Right atrium auricular region (tissue), 2 donors: ENCODE measurements at regions not wholly inside any gene's neighbourhood (a gene's known extent, or its start where the extent isn't known, plus 50 kb on each side); places are given as distances from the start of the nearest gene placed in this dataset.

Source experiments
- DNase-seq: peaks from one replicate; pipeline ENCODE4 v3.0.0-alpha.2; 2019; ENCODE audit warnings: low spot score
- H3K27ac ChIP-seq, 2 donors: fragments of 200-600 bp; sonication (generic); 1 replicate in 1 of 2; 2 replicates in 1 of 2; pipeline ENCODE4 v1.5.1; 2016 to 2019
- H3K27me3 ChIP-seq, 2 donors: fragments of 200-600 bp; sonication (generic); one replicate each; pipeline versions ENCODE4 v1.5.1 to v1.6.0; 2017 to 2019
- H3K36me3 ChIP-seq: fragments of 200-600 bp; sonication (generic); one replicate; pipeline ENCODE4 v1.5.1; 2016
- H3K4me1 ChIP-seq, 2 donors: fragments of 200-600 bp; sonication (generic); one replicate each; pipeline versions ENCODE4 v1.5.1 to v1.6.0; 2017 to 2019
- H3K4me3 ChIP-seq, 2 donors: fragments of 200-600 bp; sonication (generic); 1 replicate in 1 of 2; 2 replicates in 1 of 2; pipeline ENCODE4 v1.5.1; 2017 to 2019; ENCODE audit warnings: mild to moderate bottlenecking in 1 of 2, moderate library complexity in 1 of 2
- H3K9me3 ChIP-seq, 2 donors: fragments of 200-600 bp; sonication (generic); one replicate each; pipeline ENCODE4 v1.5.1; 2019
- TF ChIP-seq, protein P1 (sequence below), 2 donors: fragments of 200-600 bp; sonication (generic); IDR thresholded peaks; one replicate each; pipeline ENCODE4 v1.5.1; 2019; ENCODE audit warnings: antibody characterized with exemption in 2 of 2

DNA sequence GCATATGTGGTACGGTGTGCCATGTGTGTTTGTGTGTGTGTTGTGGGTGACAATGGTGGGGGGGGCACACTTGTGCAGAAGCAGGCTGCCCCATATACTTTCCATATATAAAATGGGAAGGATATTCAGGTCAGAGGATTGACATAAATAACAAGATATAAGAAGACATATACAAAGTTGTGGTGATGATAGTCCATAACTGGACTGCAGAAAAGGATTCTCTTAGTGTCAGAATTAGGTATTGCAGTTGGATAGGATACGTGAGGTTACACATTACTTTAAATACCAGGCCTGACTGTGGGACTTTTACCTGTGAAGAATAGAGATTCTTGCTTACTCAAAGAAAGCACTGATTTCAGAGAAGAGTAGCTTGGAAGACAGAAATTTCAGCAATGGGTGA, 1260.3 kb downstream of the EPHA7 start:
- Histone ChIP-seq H3K9me3 (no peaks in the 10 kb centered on the region), H3K36me3 (no peaks in the 10 kb centered on the region), H3K4me1 (no peaks in the 10 kb centered on the region), H3K4me3 (no peak overlapping the region), H3K27me3 (no peaks in the 10 kb centered on the region), H3K27ac (no peak overlapping the region)
- TF ChIP-seq, protein P1, sequence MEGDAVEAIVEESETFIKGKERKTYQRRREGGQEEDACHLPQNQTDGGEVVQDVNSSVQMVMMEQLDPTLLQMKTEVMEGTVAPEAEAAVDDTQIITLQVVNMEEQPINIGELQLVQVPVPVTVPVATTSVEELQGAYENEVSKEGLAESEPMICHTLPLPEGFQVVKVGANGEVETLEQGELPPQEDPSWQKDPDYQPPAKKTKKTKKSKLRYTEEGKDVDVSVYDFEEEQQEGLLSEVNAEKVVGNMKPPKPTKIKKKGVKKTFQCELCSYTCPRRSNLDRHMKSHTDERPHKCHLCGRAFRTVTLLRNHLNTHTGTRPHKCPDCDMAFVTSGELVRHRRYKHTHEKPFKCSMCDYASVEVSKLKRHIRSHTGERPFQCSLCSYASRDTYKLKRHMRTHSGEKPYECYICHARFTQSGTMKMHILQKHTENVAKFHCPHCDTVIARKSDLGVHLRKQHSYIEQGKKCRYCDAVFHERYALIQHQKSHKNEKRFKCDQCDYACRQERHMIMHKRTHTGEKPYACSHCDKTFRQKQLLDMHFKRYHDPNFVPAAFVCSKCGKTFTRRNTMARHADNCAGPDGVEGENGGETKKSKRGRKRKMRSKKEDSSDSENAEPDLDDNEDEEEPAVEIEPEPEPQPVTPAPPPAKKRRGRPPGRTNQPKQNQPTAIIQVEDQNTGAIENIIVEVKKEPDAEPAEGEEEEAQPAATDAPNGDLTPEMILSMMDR (IDR thresholded peaks at IDR 0.05), result no peak
- DNase-seq, result no peak

DNA sequence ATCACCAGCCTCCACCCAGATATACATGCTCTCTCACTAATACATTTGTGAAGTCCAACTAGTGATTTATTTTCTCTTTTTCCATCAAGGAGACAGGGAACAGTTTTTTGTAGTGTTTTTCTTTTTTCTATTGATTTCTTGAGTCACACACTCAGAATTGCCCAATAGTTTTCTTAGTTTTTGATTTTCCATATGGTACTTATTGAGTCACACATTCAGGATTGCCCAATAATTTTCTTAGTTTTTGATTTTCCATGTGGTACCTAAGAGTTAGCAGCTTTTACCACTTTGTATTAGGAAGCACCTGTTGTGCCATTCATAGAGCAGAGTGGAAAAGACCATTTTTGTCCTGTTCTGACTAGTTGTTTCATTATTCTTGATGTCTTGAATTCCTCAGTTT, 1268.8 kb downstream of the EPHA7 start:
- Histone ChIP-seq H3K36me3 (no peaks in the 10 kb centered on the region), H3K27ac (no peak overlapping the region), H3K27me3 (no peaks in the 10 kb centered on the region), H3K9me3 (no peaks in the 10 kb centered on the region), H3K4me1 (no peaks in the 10 kb centered on the region), H3K4me3 (no peak overlapping the region)
- no peak for DNase-seq
- TF ChIP-seq, protein P1 (IDR thresholded peaks at IDR 0.05), result no peak

DNA sequence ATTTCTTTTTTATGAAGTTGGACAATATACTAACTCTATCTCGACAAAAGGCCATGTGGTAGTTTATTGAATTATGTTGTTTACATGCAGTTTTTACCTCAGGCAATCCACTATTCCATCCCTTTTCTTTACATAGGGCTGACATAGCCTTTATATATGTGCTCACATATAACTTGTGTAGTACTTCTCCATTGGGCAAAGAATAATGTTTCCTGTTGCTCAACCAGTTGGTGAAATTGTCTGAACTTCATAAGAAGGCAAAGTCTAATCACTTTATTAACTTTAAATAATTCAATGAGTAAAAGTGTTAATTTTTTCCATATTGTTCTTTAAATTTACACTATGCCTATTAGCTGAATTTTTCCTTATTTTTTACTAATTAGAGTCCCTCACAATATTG, 1272.1 kb downstream of the EPHA7 start:
- no peaks in the 10 kb centered on the region for H3K36me3 ChIP-seq

GRCh38 chr6:92139601-92140000, 1279.8 kb downstream of the EPHA7 start:
- Histone ChIP-seq H3K9me3 (no peaks in the 10 kb centered on the region), H3K36me3 (no peaks in the 10 kb centered on the region), H3K4me3 (no peak overlapping the region), H3K27me3 (no peaks in the 10 kb centered on the region), H3K27ac (no peak overlapping the region), H3K4me1 (no peaks in the 10 kb centered on the region)
- no peak for DNase-seq
- TF ChIP-seq, protein P1 (IDR thresholded peaks at IDR 0.05), result no peak

More for the DNA sequence above, 1272.1 kb downstream of the EPHA7 start:
- TF ChIP-seq, protein P1 (IDR thresholded peaks at IDR 0.05), result no peak
- no peak for DNase-seq
- H3K4me1 ChIP-seq, result no peaks in the 10 kb centered on the region
- no peaks in the 10 kb centered on the region for H3K9me3 ChIP-seq
- no peak overlapping the region for H3K4me3 ChIP-seq
- no peak overlapping the region for H3K27ac ChIP-seq
- no peaks in the 10 kb centered on the region for H3K27me3 ChIP-seq

GRCh38 chr6:92132957-92133356, 1286.4 kb downstream of the EPHA7 start:
- Histone ChIP-seq H3K27ac (no peak overlapping the region), H3K4me1 (no peaks in the 10 kb centered on the region), H3K36me3 (no peaks in the 10 kb centered on the region), H3K9me3 (no peaks in the 10 kb centered on the region), H3K27me3 (no peaks in the 10 kb centered on the region), H3K4me3 (no peak overlapping the region)
- TF ChIP-seq, protein P1 (IDR thresholded peaks at IDR 0.05), result no peak
- DNase-seq, result no peak

DNA sequence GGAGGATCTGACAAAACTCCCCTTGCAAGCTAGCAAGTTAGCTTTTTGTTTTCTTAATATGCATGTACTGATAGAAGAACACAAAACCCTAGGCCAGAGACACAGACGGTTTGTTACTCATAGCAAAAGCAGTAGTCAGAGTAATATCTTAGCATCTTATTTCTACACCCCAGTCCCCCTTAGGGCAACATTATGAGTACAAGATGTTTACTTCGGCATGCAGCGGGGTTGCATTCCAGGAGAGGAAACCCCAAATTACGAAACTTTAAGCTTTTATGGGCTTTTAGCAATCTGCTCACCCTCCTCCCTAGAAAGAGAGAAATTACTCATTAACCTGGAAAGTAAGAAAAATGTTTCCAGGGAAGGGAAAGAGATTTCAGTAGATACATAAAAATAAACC, 1286.9 kb downstream of the EPHA7 start:
- H3K4me1 ChIP-seq, result no peaks in the 10 kb centered on the region
- no peaks in the 10 kb centered on the region for H3K36me3 ChIP-seq
- H3K9me3 ChIP-seq, result no peaks in the 10 kb centered on the region
- H3K27ac ChIP-seq, result no peak overlapping the region
- no peaks in the 10 kb centered on the region for H3K27me3 ChIP-seq
- no peak overlapping the region for H3K4me3 ChIP-seq
- TF ChIP-seq, protein P1 (IDR thresholded peaks at IDR 0.05), result no peak
- DNase-seq, result no peak
